DND-41 (cell line): ENCODE measurements at regions not wholly inside any gene's neighbourhood (a gene's known extent, or its start where the extent isn't known, plus 50 kb on each side); places are given as distances from the start of the nearest gene placed in this dataset.

Experiments
- EZH2 ChIP-seq: IDR thresholded peaks from 3 replicates; pipeline ENCODE4 v1.6.1; 2012; ENCODE audit warnings: borderline replicate concordance, low read depth, mild to moderate bottlenecking, moderate library complexity, low read length, inconsistent platforms; ENCODE audit not compliant: severe bottlenecking
- TF ChIP-seq, protein P1 (sequence below): IDR thresholded peaks from 2 replicates; pipeline ENCODE4 v1.5.1; 2012; ENCODE audit warnings: borderline replicate concordance, low read length, moderate library complexity, mild to moderate bottlenecking; ENCODE audit not compliant: poor library complexity, severe bottlenecking; ENCODE audit errors: extremely low read depth

DNA sequence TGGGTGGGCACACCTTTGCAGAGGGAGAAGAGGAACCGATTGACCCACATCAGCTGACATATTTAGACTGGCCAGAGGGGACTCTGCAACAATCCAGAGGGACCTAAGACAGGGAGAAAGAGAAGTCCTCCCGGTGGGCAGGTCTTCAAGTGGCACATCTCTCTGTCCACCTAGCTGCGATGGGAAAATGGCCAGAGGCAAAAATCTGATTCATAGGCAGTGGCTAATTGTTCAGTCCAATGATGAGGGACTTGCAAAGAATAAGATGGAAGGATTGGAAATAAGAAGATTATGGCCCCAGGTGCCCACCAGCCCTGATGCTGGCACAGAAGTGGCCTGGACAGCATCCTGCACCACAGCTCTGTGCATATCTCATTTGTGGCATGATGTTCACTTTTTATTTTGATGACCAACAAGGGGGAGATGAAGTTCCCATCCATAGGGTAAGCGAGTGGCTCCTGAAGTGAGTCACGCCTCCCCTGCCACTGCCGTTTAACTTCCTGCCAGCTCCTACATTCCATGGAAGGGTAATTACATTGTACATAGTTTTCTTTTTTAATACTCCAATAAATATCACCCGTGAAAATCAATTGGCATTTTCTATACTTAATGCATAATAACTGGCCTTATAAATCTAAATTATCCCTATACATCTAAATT, 659.6 kb downstream of the MATN1 start:
- TF ChIP-seq, protein P1, sequence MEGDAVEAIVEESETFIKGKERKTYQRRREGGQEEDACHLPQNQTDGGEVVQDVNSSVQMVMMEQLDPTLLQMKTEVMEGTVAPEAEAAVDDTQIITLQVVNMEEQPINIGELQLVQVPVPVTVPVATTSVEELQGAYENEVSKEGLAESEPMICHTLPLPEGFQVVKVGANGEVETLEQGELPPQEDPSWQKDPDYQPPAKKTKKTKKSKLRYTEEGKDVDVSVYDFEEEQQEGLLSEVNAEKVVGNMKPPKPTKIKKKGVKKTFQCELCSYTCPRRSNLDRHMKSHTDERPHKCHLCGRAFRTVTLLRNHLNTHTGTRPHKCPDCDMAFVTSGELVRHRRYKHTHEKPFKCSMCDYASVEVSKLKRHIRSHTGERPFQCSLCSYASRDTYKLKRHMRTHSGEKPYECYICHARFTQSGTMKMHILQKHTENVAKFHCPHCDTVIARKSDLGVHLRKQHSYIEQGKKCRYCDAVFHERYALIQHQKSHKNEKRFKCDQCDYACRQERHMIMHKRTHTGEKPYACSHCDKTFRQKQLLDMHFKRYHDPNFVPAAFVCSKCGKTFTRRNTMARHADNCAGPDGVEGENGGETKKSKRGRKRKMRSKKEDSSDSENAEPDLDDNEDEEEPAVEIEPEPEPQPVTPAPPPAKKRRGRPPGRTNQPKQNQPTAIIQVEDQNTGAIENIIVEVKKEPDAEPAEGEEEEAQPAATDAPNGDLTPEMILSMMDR: no peak
- no peak for TF ChIP-seq EZH2
